ENCODE measurements at regions not wholly inside any gene's neighbourhood (a gene's known extent, or its start where the extent isn't known, plus 50 kb on each side); places are given as distances from the start of the nearest gene placed in this dataset.
"Not testable (repeated sequence)": the region's sequence is repeated elsewhere in the genome, so short reads cannot be mapped to it uniquely, and the experiment has no call there.

- DNase-seq (ENCODE audit: low read depth in 2 of 2): no peak
These were observed 487.5 kb upstream of the TMEM132C start for GRCh38 chr12:127779301-127780045.

GRCh38 chr12:127780881-127781280 is 486.1 kb upstream of the TMEM132C start:
- DNase-seq (ENCODE audit: low read depth in 2 of 2): no peak

GRCh38 chr12:127781336-127781735 is 485.6 kb upstream of the TMEM132C start:
- no peak for DNase-seq (ENCODE audit: low read depth in 2 of 2)

- no peak for DNase-seq (ENCODE audit: low read depth in 2 of 2)
These were observed 481.4 kb upstream of the TMEM132C start for GRCh38 chr12:127785540-127785939.

GRCh38 chr12:127785986-127786590 is 480.9 kb upstream of the TMEM132C start:
- DNase-seq (ENCODE audit: low read depth in 2 of 2): no peak

GRCh38 chr12:127787544-127787943 is 479.4 kb upstream of the TMEM132C start:
- no peak for DNase-seq (ENCODE audit: low read depth in 2 of 2)

- DNase-seq (ENCODE audit: low read depth in 2 of 2): no peak
These were observed 476.6 kb upstream of the TMEM132C start for GRCh38 chr12:127790376-127790775.

- no peak for DNase-seq (ENCODE audit: low read depth in 2 of 2)
These were observed 475.8 kb upstream of the TMEM132C start for GRCh38 chr12:127791217-127791616.

GRCh38 chr12:127797918-127798317 is 469.1 kb upstream of the TMEM132C start:
- no peak for DNase-seq (ENCODE audit: low read depth in 2 of 2)

- no peak for DNase-seq (ENCODE audit: low read depth in 2 of 2)
These were observed 464.7 kb upstream of the TMEM132C start for GRCh38 chr12:127802271-127802670.

- DNase-seq (ENCODE audit: low read depth in 2 of 2): no peak
These were observed 463.4 kb upstream of the TMEM132C start for GRCh38 chr12:127803545-127803944.

GRCh38 chr12:127809275-127809674 is 457.7 kb upstream of the TMEM132C start:
- no peak for DNase-seq (ENCODE audit: low read depth in 2 of 2)

GRCh38 chr12:127810041-127810440 is 456.9 kb upstream of the TMEM132C start:
- no peak for DNase-seq (ENCODE audit: low read depth in 2 of 2)

- DNase-seq (ENCODE audit: low read depth in 2 of 2): not testable (repeated sequence)
These were observed 456.5 kb upstream of the TMEM132C start for GRCh38 chr12:127810459-127810858.

GRCh38 chr12:127811988-127812387 is 455.0 kb upstream of the TMEM132C start:
- DNase-seq (ENCODE audit: low read depth in 2 of 2): no peak

- no peak for DNase-seq (ENCODE audit: low read depth in 2 of 2)
These were observed 453.8 kb upstream of the TMEM132C start for GRCh38 chr12:127813147-127813546.

GRCh38 chr12:127819056-127819455 is 447.9 kb upstream of the TMEM132C start:
- no peak for DNase-seq (ENCODE audit: low read depth in 2 of 2)

GRCh38 chr12:127820271-127820670 is 446.7 kb upstream of the TMEM132C start:
- DNase-seq (ENCODE audit: low read depth in 2 of 2): no peak

- no peak for DNase-seq (ENCODE audit: low read depth in 2 of 2)
These were observed 446.1 kb upstream of the TMEM132C start for GRCh38 chr12:127820846-127821245.

GRCh38 chr12:127822809-127823411 is 444.1 kb upstream of the TMEM132C start:
- no peak for DNase-seq (ENCODE audit: low read depth in 2 of 2)

- DNase-seq (ENCODE audit: low read depth in 2 of 2): no peak
These were observed 443.2 kb upstream of the TMEM132C start for GRCh38 chr12:127823801-127824200.

- no peak for DNase-seq (ENCODE audit: low read depth in 2 of 2)
These were observed 437.5 kb upstream of the TMEM132C start for GRCh38 chr12:127829281-127830064.
